Mesendoderm (in vitro differentiated cells): ENCODE measurements at regions not wholly inside any gene's neighbourhood (a gene's known extent, or its start where the extent isn't known, plus 50 kb on each side); places are given as distances from the start of the nearest gene placed in this dataset.

Source experiments
- DNase-seq: peaks from one replicate; pipeline ENCODE4 v3.0.0; 2013
- H2AK5ac ChIP-seq: 2 replicates; pipeline ENCODE4 v1.6.1; 2013; ENCODE audit warnings: low read length, inconsistent platforms
- H2BK120ac ChIP-seq: 2 replicates; pipeline ENCODE4 v1.6.1; 2013; ENCODE audit warnings: low read depth, mild to moderate bottlenecking, low read length, moderate library complexity, mixed read lengths
- H2BK15ac ChIP-seq: replicated peaks from 2 replicates; pipeline ENCODE4 v1.6.1; 2013; ENCODE audit warnings: low read depth, mild to moderate bottlenecking, moderate library complexity
- H2BK5ac ChIP-seq: 2 replicates; pipeline ENCODE4 v1.6.1; 2013; ENCODE audit warnings: low read length, inconsistent platforms
- H3K18ac ChIP-seq: 2 replicates; pipeline ENCODE4 v1.6.1; 2013; ENCODE audit warnings: mild to moderate bottlenecking, low read length, mixed read lengths
- H3K23ac ChIP-seq: one replicate; pipeline ENCODE4 v1.6.1; 2013; ENCODE audit warnings: low read length
- H3K27ac ChIP-seq: 2 replicates; pipeline ENCODE4 v1.5.1; 2013; ENCODE audit warnings: low read depth, mild to moderate bottlenecking, inconsistent platforms, low read length, moderate library complexity
- H3K27me3 ChIP-seq: 2 replicates; pipeline ENCODE4 v1.6.1; 2013; ENCODE audit warnings: low read length, control low read depth, mild to moderate bottlenecking, inconsistent platforms; ENCODE audit not compliant: insufficient read depth, poor library complexity
- H3K36me3 ChIP-seq: 2 replicates; pipeline ENCODE4 v1.6.1; 2013; ENCODE audit warnings: low read length, inconsistent platforms; ENCODE audit not compliant: control insufficient read depth, insufficient read depth
- H3K4ac ChIP-seq: one replicate; pipeline ENCODE4 v1.6.1; 2013; ENCODE audit warnings: low read depth, mild to moderate bottlenecking, low read length, moderate library complexity
- H3K4me1 ChIP-seq: 2 replicates; pipeline ENCODE4 v1.6.1; 2013; ENCODE audit warnings: low read depth, low read length, inconsistent platforms; ENCODE audit not compliant: control insufficient read depth
- H3K4me2 ChIP-seq: 2 replicates; pipeline ENCODE4 v1.6.1; 2013; ENCODE audit warnings: low read length
- H3K4me3 ChIP-seq: 2 replicates; pipeline ENCODE4 v1.5.1; 2013; ENCODE audit warnings: mild to moderate bottlenecking, low read length
- H3K56ac ChIP-seq: one replicate; pipeline ENCODE4 v1.6.1; 2013; ENCODE audit warnings: low read length
- H3K79me1 ChIP-seq: 2 replicates; pipeline ENCODE4 v1.6.1; 2013; ENCODE audit warnings: low read length, inconsistent platforms
- H3K79me2 ChIP-seq: 2 replicates; pipeline ENCODE4 v1.6.1; 2013; ENCODE audit warnings: mild to moderate bottlenecking, low read length; ENCODE audit not compliant: control insufficient read depth, insufficient read depth
- H3K9ac ChIP-seq: 2 replicates; pipeline ENCODE4 v1.6.1; 2013; ENCODE audit warnings: low read length, inconsistent platforms
- H4K5ac ChIP-seq: one replicate; pipeline ENCODE4 v1.6.1; 2013; ENCODE audit warnings: low read length
- H4K8ac ChIP-seq: one replicate; pipeline ENCODE4 v1.6.1; 2013; ENCODE audit warnings: low read depth, mild to moderate bottlenecking, control low read depth, low read length, moderate library complexity
- WGBS: extraction: QIAGEN DNeasy Blood & Tissue Kit; methylation state at CpG from one replicate; pipeline ENCODE4 v1.1.7; 2013; ENCODE audit warnings: low lambda C conversion rate, missing lambda C conversion rate; ENCODE audit not compliant: insufficient coverage; ENCODE audit errors: extremely low coverage; 5-methylcytosine and 5-hydroxymethylcytosine counted together

- H2AK5ac ChIP-seq, result no peak overlapping the region
- H3K4me3 ChIP-seq, result no peak overlapping the region
- no peaks in the 10 kb centered on the region for H3K79me1 ChIP-seq
- H3K18ac ChIP-seq, result no peak overlapping the region
- no peak overlapping the region for H3K4me2 ChIP-seq
- no peaks in the 10 kb centered on the region for H3K79me2 ChIP-seq
- H3K56ac ChIP-seq, result no peak overlapping the region
- no peak overlapping the region for H3K27ac ChIP-seq
- no peaks in the 10 kb centered on the region for H3K27me3 ChIP-seq
- no peaks in the 10 kb centered on the region for H3K36me3 ChIP-seq
- no peak overlapping the region for H2BK5ac ChIP-seq
- H3K23ac ChIP-seq, result no peak overlapping the region
- no peak overlapping the region for H4K8ac ChIP-seq
- WGBS, result no CpG with 5 or more reads among the region's 2 CpGs
- DNase-seq, result no peak
- H2BK120ac ChIP-seq, result no peak overlapping the region
- H3K9ac ChIP-seq, result no peak overlapping the region
- no peak overlapping the region for H2BK15ac ChIP-seq
- H3K4me1 ChIP-seq, result no peaks in the 10 kb centered on the region
- no peak overlapping the region for H4K5ac ChIP-seq
- H3K4ac ChIP-seq, result no peak overlapping the region
These were observed 610.4 kb upstream of the BOD1L1 start for GRCh38 chr4:14237911-14238310.

DNA sequence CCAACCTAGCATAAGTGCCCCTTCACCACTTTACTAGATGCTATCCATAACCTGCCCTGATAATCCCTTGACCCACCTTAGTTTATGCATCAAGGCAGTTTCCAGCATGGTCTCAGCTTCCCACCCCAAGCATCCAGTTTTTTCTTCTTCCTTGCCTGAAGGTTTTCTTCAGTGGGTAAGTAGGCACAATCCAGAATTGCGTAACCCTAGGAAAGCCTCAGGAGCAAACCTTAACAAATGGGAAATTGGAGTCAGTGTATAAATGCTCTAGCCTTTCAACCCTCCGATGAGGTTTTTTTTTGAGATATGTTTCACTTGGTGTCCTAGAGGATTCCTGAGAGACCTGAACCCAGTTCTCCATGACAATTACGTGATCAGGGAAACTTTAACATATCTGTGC is 614.0 kb upstream of the BOD1L1 start:
- H3K56ac ChIP-seq, result no peak overlapping the region
- WGBS, result no CpG with 5 or more reads among the region's 3 CpGs
- no peak overlapping the region for H3K18ac ChIP-seq
- no peak overlapping the region for H3K4ac ChIP-seq
- no peak overlapping the region for H2AK5ac ChIP-seq
- no peaks in the 10 kb centered on the region for H3K79me2 ChIP-seq
- no peak overlapping the region for H3K27ac ChIP-seq
- no peaks in the 10 kb centered on the region for H3K27me3 ChIP-seq
- H3K9ac ChIP-seq, result no peak overlapping the region
- DNase-seq, result no peak
- H3K4me3 ChIP-seq, result no peak overlapping the region
- H2BK120ac ChIP-seq, result no peak overlapping the region
- H3K36me3 ChIP-seq, result no peaks in the 10 kb centered on the region
- H3K23ac ChIP-seq, result no peak overlapping the region
- no peak overlapping the region for H4K8ac ChIP-seq
- H2BK5ac ChIP-seq, result no peak overlapping the region
- no peak overlapping the region for H2BK15ac ChIP-seq
- H4K5ac ChIP-seq, result no peak overlapping the region
- no peaks in the 10 kb centered on the region for H3K4me1 ChIP-seq
- H3K79me1 ChIP-seq, result no peaks in the 10 kb centered on the region
- no peak overlapping the region for H3K4me2 ChIP-seq

DNA sequence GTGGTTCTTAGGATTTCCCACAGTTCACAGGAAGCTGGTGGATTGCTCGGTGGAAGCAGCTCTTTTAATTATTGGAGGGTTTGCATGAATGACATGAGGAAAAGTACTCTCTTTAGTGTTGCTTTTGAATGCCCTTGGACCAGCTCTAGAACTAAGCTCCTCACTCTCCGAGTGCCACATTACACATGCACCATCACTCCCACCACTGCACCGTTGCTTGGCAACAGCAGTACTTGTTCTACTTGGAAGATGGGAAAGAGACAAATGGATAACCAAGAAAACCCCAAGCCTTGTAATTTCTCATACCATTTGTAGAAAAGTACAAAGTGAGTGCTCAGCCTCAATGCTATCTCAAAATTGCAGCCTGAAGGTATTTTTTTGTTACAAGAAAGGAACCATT is 620.2 kb upstream of the BOD1L1 start:
- H3K79me1 ChIP-seq, result no peaks in the 10 kb centered on the region
- H4K8ac ChIP-seq, result no peak overlapping the region
- H3K27ac ChIP-seq, result no peak overlapping the region
- H3K23ac ChIP-seq, result no peak overlapping the region
- H3K4me2 ChIP-seq, result no peak overlapping the region
- WGBS, result no CpG with 5 or more reads among the region's 3 CpGs
- H3K4me1 ChIP-seq, result no peaks in the 10 kb centered on the region
- H3K27me3 ChIP-seq, result no peaks in the 10 kb centered on the region
- H2AK5ac ChIP-seq, result no peak overlapping the region
- H2BK15ac ChIP-seq, result no peak overlapping the region
- H2BK120ac ChIP-seq, result no peak overlapping the region
- no peaks in the 10 kb centered on the region for H3K36me3 ChIP-seq
- no peak overlapping the region for H3K18ac ChIP-seq
- no peak overlapping the region for H3K56ac ChIP-seq
- H2BK5ac ChIP-seq, result no peak overlapping the region
- no peak overlapping the region for H3K4ac ChIP-seq
- H3K9ac ChIP-seq, result no peak overlapping the region
- H3K4me3 ChIP-seq, result no peak overlapping the region
- no peak for DNase-seq
- H3K79me2 ChIP-seq, result no peaks in the 10 kb centered on the region
- H4K5ac ChIP-seq, result no peak overlapping the region

DNA sequence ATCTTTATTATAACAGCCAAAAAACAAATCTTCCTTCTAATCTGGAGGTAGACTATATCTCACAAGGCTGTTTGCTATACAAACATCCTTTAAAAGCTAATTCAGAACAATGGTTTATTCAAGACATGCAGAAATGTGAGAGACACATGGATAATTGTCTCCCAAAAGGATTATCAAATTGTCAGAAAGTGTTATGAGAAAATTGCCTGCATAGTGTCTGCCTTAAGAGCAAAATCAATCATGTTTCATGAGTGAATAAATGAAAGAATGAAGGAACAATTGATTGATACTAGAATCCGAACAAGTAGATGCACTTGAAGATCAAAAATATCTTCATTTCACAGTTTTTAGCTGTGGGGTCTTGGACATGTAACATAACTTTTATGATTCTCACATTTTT is 621.7 kb upstream of the BOD1L1 start:
- Histone ChIP-seq H2AK5ac (no peak overlapping the region), H3K4ac (no peak overlapping the region), H3K4me2 (no peak overlapping the region), H2BK15ac (no peak overlapping the region), H3K4me1 (no peaks in the 10 kb centered on the region), H3K79me2 (no peaks in the 10 kb centered on the region), H2BK120ac (no peak overlapping the region), H3K18ac (no peak overlapping the region), H3K56ac (no peak overlapping the region), H2BK5ac (no peak overlapping the region), H4K8ac (no peak overlapping the region), H3K4me3 (no peak overlapping the region), H4K5ac (no peak overlapping the region), H3K27me3 (no peaks in the 10 kb centered on the region), H3K23ac (no peak overlapping the region), H3K27ac (no peak overlapping the region), H3K36me3 (no peaks in the 10 kb centered on the region), H3K9ac (no peak overlapping the region), H3K79me1 (no peaks in the 10 kb centered on the region)
- DNase-seq, result no peak
- WGBS, result no CpG with 5 or more reads among the region's 1 CpG

GRCh38 chr4:14254252-14254651 is 626.7 kb upstream of the BOD1L1 start:
- Histone ChIP-seq H3K18ac (no peak overlapping the region), H3K23ac (no peak overlapping the region), H3K4ac (no peak overlapping the region), H3K36me3 (no peaks in the 10 kb centered on the region), H2AK5ac (no peak overlapping the region), H3K4me1 (no peaks in the 10 kb centered on the region), H2BK5ac (no peak overlapping the region), H3K4me2 (no peak overlapping the region), H3K9ac (no peak overlapping the region), H3K79me2 (no peaks in the 10 kb centered on the region), H3K79me1 (no peaks in the 10 kb centered on the region), H4K8ac (no peak overlapping the region), H3K56ac (no peak overlapping the region), H2BK15ac (no peak overlapping the region), H3K4me3 (no peak overlapping the region), H4K5ac (no peak overlapping the region), H3K27me3 (no peaks in the 10 kb centered on the region), H3K27ac (no peak overlapping the region), H2BK120ac (no peak overlapping the region)
- no CpG with 5 or more reads among the region's 4 CpGs for WGBS
- peak; percentile 53 for DNase-seq

- no CpG with 5 or more reads among the region's 1 CpG for WGBS
- Histone ChIP-seq H2AK5ac (no peak overlapping the region), H3K4ac (no peak overlapping the region), H3K4me2 (no peak overlapping the region), H2BK120ac (no peak overlapping the region), H3K36me3 (no peaks in the 10 kb centered on the region), H4K5ac (no peak overlapping the region), H3K4me3 (no peak overlapping the region), H3K18ac (no peak overlapping the region), H3K27me3 (no peaks in the 10 kb centered on the region), H3K9ac (no peak overlapping the region), H3K4me1 (no peaks in the 10 kb centered on the region), H2BK5ac (no peak overlapping the region), H3K79me2 (no peaks in the 10 kb centered on the region), H2BK15ac (no peak overlapping the region), H3K56ac (no peak overlapping the region), H4K8ac (no peak overlapping the region), H3K23ac (no peak overlapping the region), H3K27ac (no peak overlapping the region), H3K79me1 (no peaks in the 10 kb centered on the region)
- DNase-seq, result no peak
These were observed 627.4 kb upstream of the BOD1L1 start for GRCh38 chr4:14254926-14255325.
